Activated T-helper 1 cell treated with anti-CD3 and anti-CD28 coated beads, Interleukin-12 subunit alpha, Interleukin-12 subunit beta, Interleukin-2, Interleukin-4 antibody, amounts not matched to agents 30 ng/mL and 10 ng/mL and 1 ng/mL, durations not matched to agents 14 hours and 24 hours and 36 hours (primary cell): ENCODE measurements at regions not wholly inside any gene's neighbourhood (a gene's known extent, or its start where the extent isn't known, plus 50 kb on each side); places are given as distances from the start of the nearest gene placed in this dataset.

Experiments
- DNase-seq: peaks from one replicate; pipeline ENCODE4 v3.0.0; 2021; ENCODE audit warnings: low spot score
- H3K27ac Mint-ChIP-seq: one replicate; pipeline ENCODE4 v1.8.0; 2021; ENCODE audit warnings: mild to moderate bottlenecking, mixed read lengths
- H3K27me3 Mint-ChIP-seq: one replicate; pipeline ENCODE4 v1.8.0; 2022; ENCODE audit warnings: mild to moderate bottlenecking, moderate library complexity, mixed read lengths; ENCODE audit not compliant: insufficient read depth
- H3K36me3 Mint-ChIP-seq: one replicate; pipeline ENCODE4 v1.8.0; 2021; ENCODE audit warnings: low read depth, mixed read lengths
- H3K4me1 Mint-ChIP-seq: one replicate; pipeline ENCODE4 v1.8.0; 2021; ENCODE audit warnings: low read depth, mixed read lengths
- H3K4me3 Mint-ChIP-seq: one replicate; pipeline ENCODE4 v1.8.0; 2021; ENCODE audit warnings: mild to moderate bottlenecking, moderate library complexity, mixed read lengths
- H3K9me3 Mint-ChIP-seq: one replicate; pipeline ENCODE4 v1.8.0; 2021; ENCODE audit warnings: mixed read lengths
- intact Hi-C: fragments of 100-400 bp; cut with micrococcal nuclease; formaldehyde crosslinking; loops from one replicate; pipeline ENCODE4 v1.15.1; 2024

GRCh38 chr12:30805959-30806358, 51.2 kb upstream of the CAPRIN2 start:
- H3K9me3 Mint-ChIP-seq: no peaks in the 10 kb centered on the region

More at GRCh38 chr12:30805959-30806358, 51.2 kb upstream of the CAPRIN2 start:
- DNase-seq: no peak
- Mint-ChIP-seq H3K4me1 (no peaks in the 10 kb centered on the region), H3K27ac (no peak overlapping the region), H3K4me3 (no peak overlapping the region), H3K27me3 (peaks cover 9% of the 10 kb centered on the region), H3K36me3 (no peaks in the 10 kb centered on the region)
- intact Hi-C loops: loop anchor here (5.0 kb wide), 2 partner anchors 109 to 1424 kb away; partner anchors contain the start of genes ERGIC2 and IPO8
